HG03442 (cell line): ENCODE measurements at regions not wholly inside any gene's neighbourhood (a gene's known extent, or its start where the extent isn't known, plus 50 kb on each side); places are given as distances from the start of the nearest gene placed in this dataset.

ENCODE experiments used
- ATAC-seq: cut with Tn5 transposase; IDR thresholded peaks from one replicate; pipeline ENCODE4 v1.9.1; 2021; ENCODE audit warnings: mild to moderate bottlenecking, moderate library complexity; ENCODE audit not compliant: unreplicated experiment

DNA sequence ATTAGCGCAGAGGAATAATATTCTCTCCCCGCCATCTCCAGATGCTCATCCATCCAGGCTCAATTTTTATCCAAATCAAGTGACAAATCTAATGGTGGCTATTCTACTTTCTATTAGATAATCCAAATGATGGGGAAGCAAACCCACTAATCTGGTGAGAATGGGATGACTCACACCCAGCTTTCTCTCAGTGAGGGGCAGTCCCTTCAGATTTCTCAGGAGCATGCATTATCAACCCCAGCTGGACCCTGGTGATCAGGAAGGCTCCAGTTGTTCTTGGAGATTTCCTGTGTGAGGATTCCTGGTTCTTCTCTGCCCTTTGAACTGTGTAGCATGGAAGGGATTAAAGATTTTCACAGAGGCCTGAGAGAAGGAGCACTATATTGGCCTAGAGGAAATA, 358.0 kb downstream of the WDR72 start:
- ATAC-seq: no peak

DNA sequence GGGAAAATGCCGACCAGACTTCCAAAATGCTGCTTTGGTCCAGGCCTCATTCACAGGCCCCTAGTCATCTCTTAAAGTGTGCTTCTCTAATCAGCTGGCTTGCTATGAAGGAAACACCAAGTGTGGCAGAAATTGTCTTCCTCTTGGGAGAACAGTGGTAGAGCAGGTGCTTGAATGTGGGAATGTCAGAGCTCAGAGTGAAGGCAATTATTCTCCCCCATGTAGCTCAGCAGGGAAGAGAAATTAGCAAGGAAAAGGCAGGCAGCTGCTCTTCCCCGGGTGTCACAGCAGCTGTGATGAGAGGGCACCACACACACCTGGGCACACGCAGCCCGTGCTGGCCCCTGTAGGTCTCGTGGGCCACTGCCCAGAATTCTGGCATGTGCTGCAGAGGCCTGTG, 358.5 kb downstream of the WDR72 start:
- no peak for ATAC-seq

DNA sequence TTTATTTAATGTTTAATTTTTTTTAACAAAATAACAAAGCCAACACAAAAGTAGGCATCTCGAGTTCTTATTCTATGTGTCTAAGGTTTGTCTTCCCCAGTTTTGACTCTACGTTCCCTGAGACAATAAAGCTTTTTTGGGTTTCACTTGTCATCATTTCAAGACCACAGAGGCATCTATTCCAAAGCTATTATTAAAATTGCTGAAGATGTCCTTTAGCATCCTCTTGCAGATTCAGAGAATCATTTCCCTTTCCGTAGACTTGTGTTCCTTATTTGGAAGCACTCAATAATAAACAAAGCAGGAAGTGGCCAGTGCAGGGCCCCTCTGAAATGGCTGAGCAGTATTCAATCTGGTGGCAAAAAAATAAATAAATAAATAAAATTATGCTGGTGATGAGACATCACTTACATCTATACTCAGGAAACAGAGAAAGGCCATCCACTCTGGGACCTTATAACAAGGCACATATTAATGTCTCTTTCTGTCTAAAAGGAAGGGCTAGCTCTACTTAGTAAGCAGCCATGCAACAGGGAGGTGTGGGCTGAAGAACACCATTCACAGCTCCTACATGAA, 362.3 kb downstream of the WDR72 start:
- ATAC-seq: no peak

GRCh38 chr15:53395871-53396270, 363.6 kb downstream of the WDR72 start:
- ATAC-seq: no peak

DNA sequence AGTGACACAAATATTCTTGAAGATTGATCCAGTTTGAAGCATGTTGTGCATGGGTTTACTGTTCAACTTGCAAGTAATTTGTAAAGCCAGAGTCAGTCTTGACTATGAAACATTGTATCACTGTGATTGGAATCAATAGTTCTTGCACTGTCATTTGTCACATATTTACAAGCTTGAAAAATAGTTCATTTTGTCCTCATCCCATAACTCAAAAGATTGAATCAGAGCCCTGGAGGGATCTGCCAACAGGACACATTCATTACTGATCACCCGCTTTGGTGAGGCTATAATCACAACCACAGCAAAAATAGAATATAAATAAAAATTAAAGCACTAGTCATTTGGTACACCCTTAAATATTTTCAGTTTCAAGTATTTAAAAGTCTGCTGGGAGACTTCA, 368.9 kb downstream of the WDR72 start:
- ATAC-seq: no peak

DNA sequence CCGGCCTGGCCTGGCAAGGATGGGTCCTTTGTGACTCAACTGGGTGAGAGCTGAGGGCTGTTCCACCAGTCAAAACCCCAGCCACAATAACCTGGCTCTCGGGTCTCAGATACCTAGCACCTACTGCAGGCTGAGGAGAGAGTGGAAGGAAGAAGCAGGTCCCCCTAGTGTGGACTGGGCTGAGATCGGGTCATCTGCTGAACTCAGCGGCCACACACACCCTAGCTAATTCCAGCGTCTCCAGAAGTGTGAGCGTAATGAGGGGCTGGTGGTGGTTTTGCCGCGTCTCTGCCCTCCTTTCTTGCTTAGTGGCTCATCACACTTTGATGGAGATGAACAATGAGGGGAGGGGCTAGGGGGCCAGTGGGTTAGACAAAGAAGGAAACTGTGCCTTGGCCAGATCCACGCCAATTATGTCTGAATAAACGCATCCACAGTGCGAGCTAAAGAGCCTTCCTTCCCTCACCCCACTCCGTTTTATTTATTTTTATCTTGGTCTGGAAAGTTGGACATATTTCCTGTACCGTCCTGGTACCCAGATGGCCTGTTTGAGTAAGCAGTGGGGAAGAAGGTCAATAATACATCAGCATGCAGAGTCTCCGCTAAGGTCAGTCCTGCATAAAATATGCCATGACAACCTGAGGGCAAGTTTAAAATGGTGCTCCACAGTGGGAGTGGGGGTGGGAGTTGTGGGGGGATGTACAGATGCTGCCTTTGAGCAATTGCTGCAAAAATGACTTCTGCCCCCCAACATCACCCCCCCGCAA, 370.0 kb downstream of the WDR72 start:
- no peak for ATAC-seq

- no peak for ATAC-seq
Observed at GRCh38 chr15:53384417-53384816, 375.0 kb downstream of the WDR72 start.

- no peak for ATAC-seq
Observed at GRCh38 chr15:53378096-53378800, 381.2 kb downstream of the WDR72 start.

GRCh38 chr15:53367740-53368139, 391.7 kb downstream of the WDR72 start:
- no peak for ATAC-seq

GRCh38 chr15:53360881-53361280, 398.6 kb downstream of the WDR72 start:
- no peak for ATAC-seq

DNA sequence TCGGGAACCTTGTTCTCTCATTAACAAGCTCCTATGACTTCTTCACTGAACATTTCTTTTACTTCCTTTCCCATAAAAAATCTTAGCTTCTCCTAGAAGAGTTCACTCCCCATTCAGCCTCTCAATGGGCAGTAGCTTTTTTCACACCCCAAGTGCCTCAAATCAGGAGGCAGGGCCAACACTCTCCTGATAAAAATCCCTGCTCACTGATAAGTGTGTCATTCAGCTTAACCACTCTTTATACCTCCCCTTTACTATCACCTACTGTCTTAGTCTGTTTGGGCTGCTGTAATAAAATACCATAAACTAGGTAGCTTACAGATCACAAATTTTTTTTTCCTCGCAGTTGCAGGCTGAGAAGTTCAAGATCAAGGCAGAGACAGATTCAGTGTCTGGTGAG, 400.4 kb downstream of the WDR72 start:
- no peak for ATAC-seq

GRCh38 chr15:53354874-53355273, 404.6 kb downstream of the WDR72 start:
- no peak for ATAC-seq

DNA sequence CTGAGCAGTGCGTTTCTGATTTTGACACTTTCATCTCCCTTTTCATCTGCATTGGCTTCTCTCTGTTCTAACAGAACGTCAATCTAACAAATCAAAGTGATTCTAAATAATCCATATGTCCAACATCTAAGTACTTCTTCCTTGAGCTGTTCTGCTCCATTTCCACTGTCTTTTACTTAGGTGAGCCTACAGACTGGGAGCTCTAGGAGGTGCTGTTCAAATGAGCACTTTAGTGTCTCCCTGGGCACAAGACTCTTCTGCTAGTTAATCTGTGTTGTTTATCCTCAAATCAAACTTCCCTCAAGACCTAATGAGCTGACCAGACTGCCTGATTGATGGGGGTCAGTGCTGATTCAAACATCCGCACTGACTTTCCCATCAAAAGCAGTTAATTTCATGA, 408.1 kb downstream of the WDR72 start:
- ATAC-seq: no peak

GRCh38 chr15:53346583-53346982, 412.9 kb downstream of the WDR72 start:
- ATAC-seq: no peak

GRCh38 chr15:53331328-53332190, 427.9 kb downstream of the WDR72 start:
- no peak for ATAC-seq

GRCh38 chr15:53328341-53328740, 431.1 kb downstream of the WDR72 start:
- ATAC-seq: no peak

DNA sequence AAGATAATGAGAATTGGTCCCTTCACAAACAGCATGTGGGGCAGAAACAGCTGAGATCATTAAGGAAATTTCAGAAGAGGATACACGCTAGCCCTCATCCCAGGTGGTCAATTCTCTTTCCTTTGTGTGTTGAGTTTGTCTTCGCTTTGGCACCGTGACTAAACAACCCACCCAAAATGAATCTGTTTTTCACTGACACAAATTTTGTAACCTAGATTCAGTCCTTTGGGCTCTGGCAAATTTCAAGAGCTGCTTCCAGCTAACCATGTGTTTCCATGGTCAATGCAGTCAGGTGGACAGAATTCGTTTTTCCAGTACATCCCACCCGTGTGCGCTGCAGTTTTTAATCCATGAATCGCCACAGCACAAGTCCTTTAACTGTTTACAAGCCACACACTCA, 435.4 kb downstream of the WDR72 start:
- ATAC-seq: no peak

- no peak for ATAC-seq
Observed at GRCh38 chr15:53323191-53323590, 436.3 kb downstream of the WDR72 start.

DNA sequence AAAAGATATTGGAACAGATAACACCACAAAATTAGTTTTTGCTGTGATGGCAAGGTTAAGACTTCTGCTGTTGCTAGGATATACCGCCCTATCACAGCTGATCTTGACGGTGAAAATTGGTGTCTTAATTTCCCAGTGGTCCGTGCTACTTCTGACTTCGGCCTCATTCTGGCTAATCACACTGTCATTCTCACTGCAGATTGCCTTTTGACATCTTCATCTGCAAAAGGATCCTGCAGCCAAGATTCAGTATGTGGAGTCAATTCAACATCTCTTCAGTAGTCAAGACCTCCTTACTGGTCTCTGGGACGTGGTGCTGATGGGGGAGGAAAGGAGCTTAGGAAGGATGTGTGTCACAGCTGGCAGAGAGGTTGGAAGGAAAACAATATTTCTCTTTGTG, 438.6 kb downstream of the WDR72 start:
- no peak for ATAC-seq

DNA sequence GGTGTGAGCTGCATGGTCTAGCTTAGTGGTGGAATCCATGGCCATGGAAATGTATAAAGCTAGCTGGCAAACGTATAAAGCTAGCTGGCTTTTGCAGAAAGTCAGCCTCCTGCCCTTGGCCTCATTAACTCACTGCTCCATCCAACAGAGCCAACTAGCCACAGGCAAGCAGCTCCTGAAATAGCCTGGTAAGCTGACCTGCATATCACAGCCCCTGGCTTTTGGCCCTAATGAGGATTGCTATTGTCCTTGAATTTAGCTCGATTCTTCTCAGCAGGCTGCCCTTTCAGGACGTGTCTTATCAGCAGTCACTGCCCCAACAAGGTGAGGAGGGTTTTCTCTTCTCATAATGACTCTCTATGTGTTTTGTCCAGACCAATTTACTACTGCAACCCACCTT, 446.8 kb downstream of the WDR72 start:
- ATAC-seq: no peak

DNA sequence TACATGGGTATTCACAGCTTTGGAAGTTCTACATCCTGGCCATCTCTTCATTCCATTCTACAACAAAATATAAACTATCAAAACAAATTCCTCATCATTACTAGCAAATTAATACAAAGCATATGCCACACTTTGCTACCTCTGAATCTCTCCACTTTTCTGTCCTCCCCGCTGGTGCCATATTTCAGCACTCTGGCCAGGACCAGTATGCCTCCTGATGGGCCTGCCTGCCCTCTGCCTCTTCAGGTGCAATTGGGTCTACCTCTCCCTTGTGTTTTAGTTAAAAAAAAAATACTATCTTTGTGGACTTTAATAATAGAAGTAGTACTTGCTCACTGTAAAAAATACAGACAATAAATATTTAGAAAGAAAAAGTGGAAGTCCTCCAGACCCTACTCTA, 448.8 kb downstream of the WDR72 start:
- no peak for ATAC-seq
